ENCODE measurements at regions not wholly inside any gene's neighbourhood (a gene's known extent, or its start where the extent isn't known, plus 50 kb on each side); places are given as distances from the start of the nearest gene placed in this dataset.

- no peak for DNase-seq (ENCODE audit: low read depth, low spot score)
- in situ Hi-C loops (cut with HindIII; ENCODE audit: low sequenced_read_pairs): no loop called here
- no peak overlapping the region for H3K4me3 ChIP-seq (ENCODE audit: low read depth, low read length)
- TF ChIP-seq CTCF (IDR thresholded peaks at IDR 0.05; ENCODE audit: low read depth, low read length): no peak
Observed at GRCh38 chr7:81510122-81510521, 259.7 kb downstream of the HGF start.

GRCh38 chr7:81507221-81507620 lies 262.6 kb downstream of the HGF start:
- DNase-seq (ENCODE audit: low read depth, low spot score): no peak
- in situ Hi-C loops (cut with HindIII; ENCODE audit: low sequenced_read_pairs): no loop called here
- H3K4me3 ChIP-seq (ENCODE audit: low read depth, low read length): no peak overlapping the region
- no peak for TF ChIP-seq CTCF (IDR thresholded peaks at IDR 0.05; ENCODE audit: low read depth, low read length)

GRCh38 chr7:81506609-81507008 lies 263.2 kb downstream of the HGF start:
- no peak for TF ChIP-seq CTCF (IDR thresholded peaks at IDR 0.05; ENCODE audit: low read depth, low read length)
- no peak overlapping the region for H3K4me3 ChIP-seq (ENCODE audit: low read depth, low read length)
- in situ Hi-C loops (cut with HindIII; ENCODE audit: low sequenced_read_pairs): no loop called here
- DNase-seq (ENCODE audit: low read depth, low spot score): no peak

GRCh38 chr7:81503771-81504170 lies 266.1 kb downstream of the HGF start:
- no peak overlapping the region for H3K4me3 ChIP-seq (ENCODE audit: low read depth, low read length)
- TF ChIP-seq CTCF (IDR thresholded peaks at IDR 0.05; ENCODE audit: low read depth, low read length): no peak
- in situ Hi-C loops (cut with HindIII; ENCODE audit: low sequenced_read_pairs): no loop called here
- DNase-seq (ENCODE audit: low read depth, low spot score): no peak

GRCh38 chr7:81503336-81503735 lies 266.5 kb downstream of the HGF start:
- H3K4me3 ChIP-seq (ENCODE audit: low read depth, low read length): no peak overlapping the region
- no peak for DNase-seq (ENCODE audit: low read depth, low spot score)
- in situ Hi-C loops (cut with HindIII; ENCODE audit: low sequenced_read_pairs): no loop called here
- no peak for TF ChIP-seq CTCF (IDR thresholded peaks at IDR 0.05; ENCODE audit: low read depth, low read length)

- H3K4me3 ChIP-seq (ENCODE audit: low read depth, low read length): no peak overlapping the region
- in situ Hi-C loops (cut with HindIII; ENCODE audit: low sequenced_read_pairs): no loop called here
- peak; percentile 36 for TF ChIP-seq CTCF (IDR thresholded peaks at IDR 0.05; ENCODE audit: low read depth, low read length)
- DNase-seq (ENCODE audit: low read depth, low spot score): peak; percentile 62
Observed at GRCh38 chr7:81501220-81501619, 268.6 kb downstream of the HGF start.

GRCh38 chr7:81500631-81501030 lies 269.2 kb downstream of the HGF start:
- TF ChIP-seq CTCF (IDR thresholded peaks at IDR 0.05; ENCODE audit: low read depth, low read length): no peak
- H3K4me3 ChIP-seq (ENCODE audit: low read depth, low read length): no peak overlapping the region
- no peak for DNase-seq (ENCODE audit: low read depth, low spot score)
- in situ Hi-C loops (cut with HindIII; ENCODE audit: low sequenced_read_pairs): no loop called here

Data from astrocyte of the spinal cord (primary cell).